Globus pallidus (tissue), 1 donor: ENCODE measurements at regions not wholly inside any gene's neighbourhood (a gene's known extent, or its start where the extent isn't known, plus 50 kb on each side); places are given as distances from the start of the nearest gene placed in this dataset.
A peak's percentile ranks its signal among the peaks of the same experiment; 100 is the strongest.

ENCODE experiments used
- DNase-seq: peaks from one replicate; pipeline ENCODE4 v3.0.0-alpha.2; 2015; ENCODE audit warnings: low spot score

DNA sequence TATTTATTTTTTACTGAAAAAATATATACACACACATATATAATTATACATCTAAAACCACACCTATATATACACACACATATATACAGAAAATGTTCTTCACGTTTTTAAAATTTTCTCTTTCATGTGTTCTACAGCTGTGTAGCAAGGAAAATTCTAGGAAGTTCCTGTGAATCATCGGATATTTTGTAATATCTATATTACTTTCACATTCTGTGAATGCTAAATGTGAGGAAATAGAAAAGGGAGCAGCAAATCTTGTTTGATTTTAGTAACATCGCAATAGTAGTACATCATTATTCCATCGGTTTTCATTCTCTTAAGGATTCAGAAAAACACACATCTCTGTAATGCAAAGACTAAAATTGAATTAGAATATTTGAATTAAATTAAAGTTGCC, 836.8 kb upstream of the NECTIN3 start:
- DNase-seq: no peak

- no peak for DNase-seq
Measured at GRCh38 chr3:110236976-110237610, 834.5 kb upstream of the NECTIN3 start.

DNA sequence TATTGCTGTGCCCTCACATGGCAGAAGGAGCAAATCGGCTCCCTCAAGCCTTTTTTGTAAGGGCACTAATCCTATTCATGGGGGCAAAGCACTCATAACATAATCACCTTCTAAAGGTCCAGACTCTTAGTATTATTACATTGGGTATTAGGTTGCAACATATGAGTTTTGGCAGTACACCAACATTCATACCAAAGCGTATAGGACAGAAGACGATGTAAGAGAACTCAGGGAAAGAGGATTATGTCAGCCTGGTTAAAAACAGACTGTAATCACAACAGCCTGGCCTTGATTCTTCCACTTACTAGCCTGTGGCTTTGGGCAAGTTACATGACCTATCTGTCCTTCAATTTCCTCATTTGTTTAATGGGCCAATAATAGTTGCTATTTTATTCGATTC, 828.5 kb upstream of the NECTIN3 start:
- no peak for DNase-seq

- DNase-seq: no peak
Measured at GRCh38 chr3:110246796-110247376, 824.7 kb upstream of the NECTIN3 start.

DNA sequence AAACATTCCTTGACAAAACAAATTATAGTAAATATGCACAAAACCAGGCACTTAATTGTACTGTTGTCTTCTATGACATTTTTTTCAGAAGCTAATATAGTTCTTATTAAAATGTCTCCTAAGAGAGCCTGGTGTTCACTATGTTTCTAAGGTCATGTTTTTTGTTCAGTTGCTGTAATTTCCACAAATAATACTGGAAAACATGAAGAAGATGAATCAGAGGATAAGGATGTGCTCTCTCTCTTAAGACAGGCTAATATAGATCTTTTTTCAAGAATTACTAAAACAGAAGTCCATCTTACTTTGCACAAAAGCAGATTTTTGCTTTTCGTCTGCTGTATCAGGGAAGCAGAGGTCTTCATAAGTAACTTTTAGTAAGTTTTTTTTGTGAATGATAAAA, 823.0 kb upstream of the NECTIN3 start:
- no peak for DNase-seq

GRCh38 chr3:110253794-110254193, 817.8 kb upstream of the NECTIN3 start:
- no peak for DNase-seq

- no peak for DNase-seq
Measured at GRCh38 chr3:110254591-110254990, 817.0 kb upstream of the NECTIN3 start.

DNA sequence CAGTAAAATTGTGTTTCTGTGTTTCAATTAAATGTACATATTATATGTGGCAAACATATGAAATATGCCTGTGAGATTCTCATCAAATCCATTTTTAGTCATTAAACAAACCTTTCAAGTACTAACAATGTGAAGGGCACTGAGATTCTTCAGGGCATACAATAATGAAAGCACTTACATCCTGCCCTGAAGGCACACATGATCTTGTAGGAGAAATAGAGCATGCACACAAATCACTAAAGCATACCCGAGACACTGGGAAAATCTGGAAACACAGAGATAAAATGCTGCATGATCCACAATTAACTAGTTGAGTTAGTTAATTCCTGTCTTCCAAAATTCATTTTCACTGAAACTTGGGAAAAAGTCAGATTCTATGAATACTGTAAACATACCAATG, 810.5 kb upstream of the NECTIN3 start:
- no peak for DNase-seq

- no peak for DNase-seq
Measured at GRCh38 chr3:110262896-110263295, 808.7 kb upstream of the NECTIN3 start.

DNA sequence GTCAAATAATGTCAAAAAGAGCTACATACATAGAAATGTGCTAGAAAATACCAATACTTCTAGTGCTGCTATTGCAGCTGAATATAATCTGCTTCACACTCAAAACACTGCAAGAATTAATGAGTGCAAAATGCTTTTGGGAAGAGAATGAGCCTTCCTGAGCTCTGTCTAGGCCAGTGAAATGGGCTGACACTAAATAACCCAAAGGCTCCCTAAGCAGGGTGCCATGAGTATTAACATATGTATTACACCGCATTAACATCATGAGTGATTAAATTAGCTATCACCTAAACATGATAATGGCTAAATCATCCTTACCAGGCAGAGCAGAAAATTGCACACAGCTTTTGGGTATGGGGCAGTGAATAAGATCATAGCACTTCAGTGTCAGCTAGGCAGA, 806.3 kb upstream of the NECTIN3 start:
- DNase-seq: no peak

- DNase-seq: no peak
Measured at GRCh38 chr3:110267304-110267845, 804.2 kb upstream of the NECTIN3 start.

DNA sequence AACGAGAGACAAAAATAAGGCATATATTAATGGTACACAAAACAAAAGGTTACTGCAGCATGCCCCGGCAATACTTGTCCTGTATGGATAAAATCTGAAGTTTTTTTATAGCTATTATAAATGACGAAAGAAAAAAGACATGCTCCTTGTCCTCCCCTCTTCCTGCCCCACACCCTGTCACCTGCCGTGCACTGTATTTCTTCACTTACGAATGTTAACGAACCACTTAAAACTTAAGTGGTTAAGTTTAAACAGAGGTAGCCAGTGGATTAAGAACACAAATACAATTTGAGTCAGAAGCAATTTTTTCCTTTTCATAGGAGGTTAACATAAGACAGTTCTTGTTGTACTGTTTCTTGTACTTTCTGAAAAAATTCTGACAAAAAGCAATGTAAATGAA, 799.1 kb upstream of the NECTIN3 start:
- no peak for DNase-seq

- no peak for DNase-seq
Measured at GRCh38 chr3:110291886-110292501, 779.6 kb upstream of the NECTIN3 start.

DNA sequence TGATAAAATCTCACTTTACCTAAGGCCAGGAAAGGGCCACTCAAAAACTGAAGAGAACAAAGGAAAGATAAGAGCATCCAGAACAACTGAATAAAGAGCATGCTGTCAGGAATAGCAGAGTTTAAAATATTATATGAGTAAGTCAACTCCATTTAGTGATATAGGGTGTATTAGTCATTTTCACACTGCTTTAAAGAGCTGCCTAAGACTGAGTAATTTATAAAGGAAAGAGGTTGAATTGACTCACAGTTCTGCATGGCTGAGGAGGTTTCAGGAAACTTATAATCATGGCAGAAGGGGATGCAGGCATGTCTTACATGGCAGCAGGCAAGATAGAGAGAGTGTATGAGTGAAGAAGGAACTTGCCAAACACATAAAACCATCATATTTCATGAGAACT, 778.0 kb upstream of the NECTIN3 start:
- no peak for DNase-seq

- DNase-seq: no peak
Measured at GRCh38 chr3:110296885-110297284, 774.7 kb upstream of the NECTIN3 start.

DNA sequence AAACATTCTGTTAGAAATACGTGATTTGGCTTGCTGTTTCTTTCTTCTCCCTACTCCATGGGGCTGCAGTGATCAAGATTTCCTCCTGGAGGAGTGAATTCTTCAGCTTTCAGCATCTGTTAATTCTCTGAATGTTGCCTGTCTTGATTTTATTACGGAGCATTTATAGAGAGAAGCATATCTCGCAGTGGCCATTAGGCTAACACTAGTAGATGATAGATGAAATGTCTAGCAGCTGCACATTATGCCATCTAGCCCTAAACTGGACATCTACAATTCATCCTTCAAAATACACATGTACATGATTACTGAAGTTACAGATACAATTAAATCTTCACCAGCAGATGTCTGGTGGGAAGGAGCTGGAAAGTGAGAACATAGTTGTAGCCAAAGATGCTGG, 769.8 kb upstream of the NECTIN3 start:
- no peak for DNase-seq

DNA sequence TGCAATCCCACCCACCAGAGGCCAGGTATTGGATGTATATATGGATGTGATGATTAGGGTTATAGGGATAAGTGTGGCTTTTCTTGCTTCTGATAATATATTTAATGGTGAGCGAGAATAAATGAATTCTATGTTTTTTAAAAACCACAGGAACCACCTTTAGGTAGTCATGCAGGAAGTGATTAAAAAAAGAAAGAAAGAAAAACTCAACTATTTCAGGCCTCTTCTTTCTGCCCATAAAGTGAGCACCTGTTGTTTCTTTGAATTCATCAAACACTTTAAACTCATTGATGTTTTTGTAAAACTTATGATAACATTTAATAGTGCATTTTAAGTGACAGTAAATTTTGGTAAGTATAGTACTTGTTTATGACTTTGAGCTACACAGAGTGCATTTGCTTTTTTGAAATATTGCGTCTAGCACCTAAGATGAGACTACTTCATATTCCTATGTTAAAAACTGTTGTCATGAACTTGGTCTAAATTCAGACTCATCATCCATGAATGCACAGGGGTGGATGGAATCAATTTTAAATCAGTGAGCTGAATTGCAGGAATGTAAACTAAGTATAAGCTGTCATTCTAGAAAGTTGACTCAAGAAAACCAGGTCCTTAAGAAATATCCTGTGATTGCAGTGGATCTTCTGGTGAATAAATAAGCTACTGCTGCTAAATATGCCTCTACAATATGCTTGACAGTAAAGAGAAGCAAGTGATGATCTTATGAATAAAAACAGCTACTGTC, 764.4 kb upstream of the NECTIN3 start:
- no peak for DNase-seq

DNA sequence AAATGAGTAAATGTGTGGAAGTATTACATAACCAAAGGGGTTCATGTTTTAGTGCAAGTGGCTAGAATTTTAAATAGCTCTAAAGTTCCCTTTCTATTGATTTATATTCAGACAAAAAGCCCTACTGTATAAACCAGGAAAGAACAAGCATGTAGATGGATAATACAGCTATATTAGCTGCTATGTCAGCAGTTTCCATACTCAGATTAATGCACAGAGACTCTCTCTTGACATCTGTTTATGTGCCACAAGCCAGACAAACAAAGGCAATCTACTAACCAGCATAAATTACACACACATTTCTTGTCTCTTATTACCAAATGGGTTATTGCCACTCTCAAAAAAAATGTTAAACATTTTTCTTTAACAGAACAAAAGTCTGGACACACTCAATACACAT, 760.1 kb upstream of the NECTIN3 start:
- no peak for DNase-seq

GRCh38 chr3:110314512-110315114, 757.0 kb upstream of the NECTIN3 start:
- peak; percentile 46 for DNase-seq

GRCh38 chr3:110318108-110318507, 753.5 kb upstream of the NECTIN3 start:
- no peak for DNase-seq

DNA sequence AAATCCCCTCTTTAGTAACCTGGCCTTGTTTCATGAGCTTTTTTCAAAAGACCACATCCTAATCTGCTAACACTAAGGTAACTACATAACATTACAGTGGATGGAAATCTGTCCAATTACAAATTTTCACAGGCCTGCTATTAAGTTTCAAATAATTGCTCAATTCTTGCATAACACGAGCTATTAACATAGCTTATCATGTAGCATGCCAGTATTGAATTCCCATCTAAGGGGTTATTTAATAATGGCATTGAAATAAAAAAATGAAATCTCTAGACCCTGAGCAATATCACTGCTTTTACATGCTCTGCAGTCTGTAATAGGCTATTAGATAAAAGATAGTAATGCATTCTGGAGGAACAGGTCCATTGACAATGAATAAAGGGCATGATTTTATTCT, 748.3 kb upstream of the NECTIN3 start:
- DNase-seq: no peak

DNA sequence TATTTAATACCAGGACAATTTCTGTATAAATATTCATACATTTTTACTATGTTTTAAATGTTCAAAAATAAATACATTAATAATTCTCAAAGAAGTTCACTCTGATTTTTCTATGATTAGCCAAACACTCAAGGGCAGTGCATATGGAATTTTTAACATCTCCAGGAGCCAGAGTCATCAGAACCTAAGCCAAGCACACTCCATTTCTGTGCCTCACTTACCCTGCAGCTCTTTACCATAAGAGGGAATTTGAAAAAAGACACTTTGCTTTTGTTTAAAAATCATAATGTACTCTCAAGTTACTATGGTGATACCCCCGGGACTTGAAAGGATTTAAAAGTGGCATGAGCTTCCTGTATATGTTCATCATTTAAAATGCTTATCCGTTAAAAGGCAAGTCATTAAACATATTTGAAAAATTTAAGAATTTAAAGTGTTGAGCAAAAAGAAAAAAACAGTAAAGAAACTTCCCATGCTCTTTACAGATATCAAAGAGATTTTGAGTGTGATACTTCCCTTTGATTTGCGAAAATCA, 747.4 kb upstream of the NECTIN3 start:
- DNase-seq: no peak
